A549 (cell line): ENCODE measurements at regions not wholly inside any gene's neighbourhood (a gene's known extent, or its start where the extent isn't known, plus 50 kb on each side); places are given as distances from the start of the nearest gene placed in this dataset.

Experiments used
- ATAC-seq, 2 experiments: fragments of 200-7000 bp in 1 of 2; fragments of >200 bp in 1 of 2; cut with Nextera tagmentation in 1 of 2; cut with Tn5 transposase in 1 of 2; 3 replicates each; pipeline versions ENCODE4 v1.8.0 to v1.9.1; 2018 to 2020; ENCODE audit warnings: mild to moderate bottlenecking in 1 of 2, moderate library complexity in 1 of 2
- CTCF ChIA-PET: fragments of 300-600 bp; sonication (Branson Sonifier 250); formaldehyde crosslinking; extraction: SDS; loops from one replicate; lab custom pipeline; 2021; ENCODE audit warnings: antibody characterized with exemption, inconsistent platforms; lab: Yijun Ruan, JAX
- POLR2A ChIA-PET: fragments of 350-600 bp; formaldehyde crosslinking; extraction: SDS; loops from one replicate; lab custom pipeline; 2021; ENCODE audit warnings: antibody characterized with exemption, inconsistent platforms; lab: Yijun Ruan, JAX
- DNase-seq, 2 experiments: peaks; one replicate each; pipeline versions ENCODE4 v3.0.0 to v3.0.0-alpha.2; 2011 to 2016; ENCODE audit warnings: low read depth in 1 of 2, low spot score in 1 of 2
- FAIRE-seq: peaks from 2 replicates; lab custom pipeline; 2011; peaks lifted over from hg19 to GRCh38; lab: Jason Lieb, UNC
- H3K27ac ChIP-seq, 2 experiments: fragments of >200 bp; sonication (Bioruptor Twin); formaldehyde crosslinking; 3 replicates each; pipeline ENCODE4 v1.5.1; 2016 to 2017
- H3K4me1 ChIP-seq: fragments of >200 bp; sonication (Bioruptor Twin); formaldehyde crosslinking; 3 replicates; pipeline ENCODE4 v1.6.1; 2016
- H3K4me2 ChIP-seq: fragments of >200 bp; sonication (Bioruptor Twin); formaldehyde crosslinking; 3 replicates; pipeline ENCODE4 v1.6.1; 2016
- H3K4me3 ChIP-seq: fragments of >200 bp; sonication (Bioruptor Twin); formaldehyde crosslinking; 3 replicates; pipeline ENCODE4 v1.5.1; 2016
- H3K9me3 ChIP-seq: fragments of >200 bp; sonication (Bioruptor Twin); formaldehyde crosslinking; 3 replicates; pipeline ENCODE4 v1.6.1; 2016
- CEBPB ChIP-seq, 2 experiments: fragments of >200 bp in 1 of 2; sonication (Bioruptor Twin) in 1 of 2; formaldehyde crosslinking in 1 of 2; IDR thresholded peaks; 2 replicates each; pipeline ENCODE4 v1.6.1; 2012 to 2016
- CHD2 ChIP-seq: fragments of 150-350 bp; IDR thresholded peaks from 2 replicates; pipeline ENCODE4 v1.6.1; 2014; ENCODE audit warnings: low read length; ENCODE audit not compliant: partially characterized antibody
- EHF ChIP-seq: fragments of 250-450 bp; sonication (Bioruptor Pico); IDR thresholded peaks from 2 replicates; pipeline ENCODE4 v1.5.0; 2020; ENCODE audit warnings: mild to moderate bottlenecking
- EHMT2 ChIP-seq: fragments of 200-600 bp; sonication (generic); IDR thresholded peaks from 2 replicates; pipeline ENCODE4 v1.6.1; 2016; ENCODE audit warnings: antibody characterized with exemption, low read depth, mild to moderate bottlenecking, moderate library complexity
- HOXB13 ChIP-seq: fragments of 250-450 bp; sonication (Bioruptor Pico); IDR thresholded peaks from 2 replicates; pipeline ENCODE4 v1.5.0; 2020; ENCODE audit warnings: low read depth, mild to moderate bottlenecking, moderate library complexity
- KDM1A ChIP-seq: fragments of 200-600 bp; sonication (generic); IDR thresholded peaks from 2 replicates; pipeline ENCODE4 v1.6.1; 2016; ENCODE audit warnings: low read depth, mild to moderate bottlenecking
- MAFK ChIP-seq: fragments of 450-650 bp; IDR thresholded peaks from 2 replicates; pipeline ENCODE4 v1.6.1; 2014; ENCODE audit not compliant: partially characterized antibody
- NR3C1 ChIP-seq: fragments of >200 bp; sonication (Bioruptor Twin); formaldehyde crosslinking; IDR thresholded peaks from 3 replicates; pipeline ENCODE4 v1.6.1; 2017
- POLR2A ChIP-seq: IDR thresholded peaks from 2 replicates; pipeline ENCODE4 v1.6.1; 2012; ENCODE audit warnings: mild to moderate bottlenecking, low read length
- POLR2AphosphoS2 ChIP-seq: conservative IDR thresholded peaks from 2 replicates; pipeline ENCODE4 v1.6.1; 2012; ENCODE audit warnings: low read length, improper control_type of control experiment, inconsistent platforms
- RAD21 ChIP-seq, 2 experiments: fragments of >200 bp in 1 of 2; sonication (Bioruptor Twin) in 1 of 2; formaldehyde crosslinking in 1 of 2; IDR thresholded peaks in 1 of 2; conservative IDR thresholded peaks in 1 of 2; 2 replicates in 1 of 2; 3 replicates in 1 of 2; pipeline ENCODE4 v1.6.1; 2012 to 2018; ENCODE audit warnings: inconsistent platforms in 1 of 2
- RNF2 ChIP-seq: fragments of 200-600 bp; sonication (generic); IDR thresholded peaks from 2 replicates; pipeline ENCODE4 v1.6.1; 2016; ENCODE audit warnings: low read depth, mild to moderate bottlenecking, antibody characterized with exemption, moderate library complexity, borderline replicate concordance
- SMC3 ChIP-seq: fragments of >200 bp; sonication (Bioruptor Twin); formaldehyde crosslinking; IDR thresholded peaks from 3 replicates; pipeline ENCODE4 v1.6.1; 2018; ENCODE audit warnings: inconsistent platforms
- ZNF302 ChIP-seq: fragments of 250-450 bp; sonication (Bioruptor Pico); IDR thresholded peaks from 2 replicates; pipeline ENCODE4 v1.9.0; 2021; ENCODE audit warnings: inconsistent platforms, mild to moderate bottlenecking, moderate library complexity
- whole genome bisulfite sequencing: methylation state at CpG from one replicate; pipeline ENCODE4 v1.1.6; 2017; ENCODE audit errors: missing lambda C conversion rate; 5-methylcytosine and 5-hydroxymethylcytosine counted together
- TF ChIP-seq, protein P1 (sequence below): fragments of >200 bp; sonication (Bioruptor Twin); formaldehyde crosslinking; IDR thresholded peaks from 3 replicates; pipeline ENCODE4 v1.5.1; 2016
- TF ChIP-seq, protein P2 (sequence below): fragments of 150-350 bp; IDR thresholded peaks from 2 replicates; pipeline ENCODE4 v1.6.1; 2014; ENCODE audit warnings: low read depth, mild to moderate bottlenecking, low read length
- TF ChIP-seq, protein P3 (sequence below): fragments of 250-450 bp; sonication (Bioruptor Pico); IDR thresholded peaks from 2 replicates; pipeline ENCODE4 v1.5.0; 2020; ENCODE audit warnings: low read depth, mild to moderate bottlenecking, moderate library complexity
- TF ChIP-seq, protein P4 (sequence below): fragments of >200 bp; sonication (Bioruptor Twin); formaldehyde crosslinking; IDR thresholded peaks from 3 replicates; pipeline ENCODE4 v1.6.1; 2016
- TF ChIP-seq, protein P5 (sequence below): IDR thresholded peaks from 2 replicates; pipeline ENCODE4 v1.6.1; 2012
- TF ChIP-seq, protein P6 (sequence below): fragments of 200-600 bp; sonication (generic); IDR thresholded peaks from 2 replicates; pipeline ENCODE4 v1.6.1; 2016; ENCODE audit warnings: antibody characterized with exemption, mild to moderate bottlenecking, moderate library complexity

DNA sequence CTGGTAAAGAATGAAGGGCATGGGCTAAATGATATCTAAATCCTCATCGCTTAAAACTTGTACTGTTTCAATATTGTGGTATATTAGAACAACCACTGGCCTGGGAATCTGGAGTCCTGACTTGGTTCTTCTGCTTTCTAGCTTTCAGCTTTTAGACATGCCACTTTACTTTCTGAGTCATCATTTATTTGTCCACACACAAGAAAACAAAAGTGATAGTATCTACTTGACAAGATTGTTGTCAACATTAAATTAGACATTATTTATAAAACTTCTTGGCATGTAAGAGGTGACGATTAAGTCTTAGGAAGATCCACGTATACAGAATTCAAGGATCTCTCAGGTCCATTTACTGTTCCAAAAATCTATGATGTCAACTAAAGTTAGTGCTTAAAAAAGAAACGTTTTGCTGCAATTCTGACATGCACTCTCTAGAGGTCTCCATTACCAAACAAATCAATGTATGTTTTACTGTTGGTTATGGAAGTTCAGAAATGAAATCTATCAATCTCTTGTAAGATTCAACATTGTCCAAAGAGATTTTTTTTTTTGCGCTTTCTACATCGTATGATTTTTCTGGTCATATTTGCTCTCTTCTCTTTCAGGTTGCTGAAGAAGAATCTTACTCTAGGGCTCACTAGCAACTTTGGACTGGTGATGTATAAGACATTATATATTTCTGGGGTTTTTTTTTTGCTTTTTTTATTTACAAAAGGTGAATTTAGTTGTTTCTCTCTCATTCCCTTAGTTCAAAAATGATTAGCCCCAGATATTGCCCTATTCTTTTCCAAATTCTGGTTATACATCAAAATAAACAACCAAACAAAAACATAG is 53.6 kb upstream of the DYNC1I1 start:
- no peak overlapping the region for H3K4me3 ChIP-seq
- 29% methylated on average over 6 of the region's 6 CpGs for WGBS
- TF ChIP-seq MAFK (peak; percentile 54), RAD21 (conservative IDR thresholded peaks at IDR 0.05 in 1 of 2, IDR thresholded peaks at IDR 0.05 in 1 of 2) (peak; percentile 69 to 73), SMC3 (0 out of 3 replicates have a peak, but pooled peaks have one; percentile 32)
- TF ChIP-seq, protein P1, sequence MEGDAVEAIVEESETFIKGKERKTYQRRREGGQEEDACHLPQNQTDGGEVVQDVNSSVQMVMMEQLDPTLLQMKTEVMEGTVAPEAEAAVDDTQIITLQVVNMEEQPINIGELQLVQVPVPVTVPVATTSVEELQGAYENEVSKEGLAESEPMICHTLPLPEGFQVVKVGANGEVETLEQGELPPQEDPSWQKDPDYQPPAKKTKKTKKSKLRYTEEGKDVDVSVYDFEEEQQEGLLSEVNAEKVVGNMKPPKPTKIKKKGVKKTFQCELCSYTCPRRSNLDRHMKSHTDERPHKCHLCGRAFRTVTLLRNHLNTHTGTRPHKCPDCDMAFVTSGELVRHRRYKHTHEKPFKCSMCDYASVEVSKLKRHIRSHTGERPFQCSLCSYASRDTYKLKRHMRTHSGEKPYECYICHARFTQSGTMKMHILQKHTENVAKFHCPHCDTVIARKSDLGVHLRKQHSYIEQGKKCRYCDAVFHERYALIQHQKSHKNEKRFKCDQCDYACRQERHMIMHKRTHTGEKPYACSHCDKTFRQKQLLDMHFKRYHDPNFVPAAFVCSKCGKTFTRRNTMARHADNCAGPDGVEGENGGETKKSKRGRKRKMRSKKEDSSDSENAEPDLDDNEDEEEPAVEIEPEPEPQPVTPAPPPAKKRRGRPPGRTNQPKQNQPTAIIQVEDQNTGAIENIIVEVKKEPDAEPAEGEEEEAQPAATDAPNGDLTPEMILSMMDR = peak; percentile 65
- TF ChIP-seq, protein P2, sequence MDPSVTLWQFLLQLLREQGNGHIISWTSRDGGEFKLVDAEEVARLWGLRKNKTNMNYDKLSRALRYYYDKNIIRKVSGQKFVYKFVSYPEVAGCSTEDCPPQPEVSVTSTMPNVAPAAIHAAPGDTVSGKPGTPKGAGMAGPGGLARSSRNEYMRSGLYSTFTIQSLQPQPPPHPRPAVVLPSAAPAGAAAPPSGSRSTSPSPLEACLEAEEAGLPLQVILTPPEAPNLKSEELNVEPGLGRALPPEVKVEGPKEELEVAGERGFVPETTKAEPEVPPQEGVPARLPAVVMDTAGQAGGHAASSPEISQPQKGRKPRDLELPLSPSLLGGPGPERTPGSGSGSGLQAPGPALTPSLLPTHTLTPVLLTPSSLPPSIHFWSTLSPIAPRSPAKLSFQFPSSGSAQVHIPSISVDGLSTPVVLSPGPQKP = no peak
- ChIA-PET POLR2A (no interaction called here), CTCF (interaction anchor here (0.8 to 2.8 kb wide), 6 partner anchors 27 to 204 kb away, joined by 3 to 13 read pairs (median 4); no protein-coding TSS in a partner anchor)
- FAIRE-seq = peak; percentile 28
- H3K9me3 ChIP-seq = no peaks in the 10 kb centered on the region
- H3K4me1 ChIP-seq = no peaks in the 10 kb centered on the region
- H3K27ac ChIP-seq = no peak overlapping the region
- DNase-seq = peak; percentile 21 to 30
- ATAC-seq = peak in 1 of 2 experiments; percentile 69; a peak in 3 of 6 replicates
- no peak overlapping the region for H3K4me2 ChIP-seq

DNA sequence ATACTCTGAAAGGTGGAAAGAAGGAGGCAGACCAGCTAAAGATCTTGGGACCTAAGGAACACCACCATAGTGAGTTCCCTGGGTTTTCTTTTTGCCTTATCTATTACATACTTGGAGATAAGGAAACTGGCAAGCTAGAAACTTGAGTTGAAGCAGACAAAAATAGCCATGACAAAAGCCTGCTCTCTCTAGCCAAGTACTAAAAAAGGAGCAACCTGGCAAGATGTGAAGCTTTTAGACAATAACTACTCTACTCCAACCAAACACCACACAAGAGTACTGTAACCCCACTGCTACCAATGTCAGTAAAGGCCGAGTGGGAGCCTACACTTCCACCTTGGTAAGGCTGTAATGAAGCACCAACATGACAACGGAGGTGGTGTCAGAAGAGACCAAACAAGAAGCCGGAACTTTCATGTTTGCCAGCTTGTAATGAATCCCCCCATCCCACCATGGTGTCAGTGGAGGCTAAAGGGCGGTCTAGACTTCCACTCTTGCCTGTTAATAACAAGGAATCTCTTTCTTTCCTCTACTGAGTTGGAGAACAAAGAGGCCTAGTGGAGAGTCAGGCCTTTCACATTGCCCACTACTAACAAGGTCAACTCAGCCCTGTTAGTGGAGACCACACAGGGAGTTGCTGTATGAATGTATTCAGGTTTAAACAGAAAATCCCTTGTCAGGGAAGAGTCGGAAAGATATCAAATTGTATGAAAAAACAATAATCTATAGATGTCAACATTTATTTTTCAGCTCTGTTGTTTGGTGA is 55.8 kb upstream of the DYNC1I1 start:
- CTCF ChIA-PET = interaction anchor here (0.7 to 2.8 kb wide), 5 partner anchors 9 to 511 kb away, joined by 3 to 13 read pairs (median 4); no protein-coding TSS in a partner anchor
- FAIRE-seq = no peak

More for the DNA sequence above, 55.8 kb upstream of the DYNC1I1 start:
- POLR2A ChIA-PET = no interaction called here
- no peak for DNase-seq
- WGBS = 31% methylated on average over 5 of the region's 5 CpGs
- Histone ChIP-seq H3K27ac (no peak overlapping the region), H3K4me3 (no peak overlapping the region), H3K4me1 (no peaks in the 10 kb centered on the region), H3K4me2 (no peak overlapping the region), H3K9me3 (peaks cover 4% of the 10 kb centered on the region; the same call in 1 of the 3 replicates)
- no peak for ATAC-seq
- TF ChIP-seq CHD2 = no peak
- TF ChIP-seq EHF = no peak
- TF ChIP-seq, protein P3, sequence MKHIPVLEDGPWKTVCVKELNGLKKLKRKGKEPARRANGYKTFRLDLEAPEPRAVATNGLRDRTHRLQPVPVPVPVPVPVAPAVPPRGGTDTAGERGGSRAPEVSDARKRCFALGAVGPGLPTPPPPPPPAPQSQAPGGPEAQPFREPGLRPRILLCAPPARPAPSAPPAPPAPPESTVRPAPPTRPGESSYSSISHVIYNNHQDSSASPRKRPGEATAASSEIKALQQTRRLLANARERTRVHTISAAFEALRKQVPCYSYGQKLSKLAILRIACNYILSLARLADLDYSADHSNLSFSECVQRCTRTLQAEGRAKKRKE (CRISPR knock-in tag) = no peak
- no peak for TF ChIP-seq NR3C1
- no peak for TF ChIP-seq RNF2
- TF ChIP-seq, protein P4, sequence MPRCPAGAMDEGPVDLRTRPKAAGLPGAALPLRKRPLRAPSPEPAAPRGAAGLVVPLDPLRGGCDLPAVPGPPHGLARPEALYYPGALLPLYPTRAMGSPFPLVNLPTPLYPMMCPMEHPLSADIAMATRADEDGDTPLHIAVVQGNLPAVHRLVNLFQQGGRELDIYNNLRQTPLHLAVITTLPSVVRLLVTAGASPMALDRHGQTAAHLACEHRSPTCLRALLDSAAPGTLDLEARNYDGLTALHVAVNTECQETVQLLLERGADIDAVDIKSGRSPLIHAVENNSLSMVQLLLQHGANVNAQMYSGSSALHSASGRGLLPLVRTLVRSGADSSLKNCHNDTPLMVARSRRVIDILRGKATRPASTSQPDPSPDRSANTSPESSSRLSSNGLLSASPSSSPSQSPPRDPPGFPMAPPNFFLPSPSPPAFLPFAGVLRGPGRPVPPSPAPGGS = no peak
- TF ChIP-seq POLR2AphosphoS2 = no peak
- TF ChIP-seq KDM1A = no peak
- no peak for TF ChIP-seq ZNF302
- TF ChIP-seq CEBPB (IDR thresholded peaks at IDR 0.05) = no peak
- TF ChIP-seq POLR2A = no peak
- TF ChIP-seq, protein P5, sequence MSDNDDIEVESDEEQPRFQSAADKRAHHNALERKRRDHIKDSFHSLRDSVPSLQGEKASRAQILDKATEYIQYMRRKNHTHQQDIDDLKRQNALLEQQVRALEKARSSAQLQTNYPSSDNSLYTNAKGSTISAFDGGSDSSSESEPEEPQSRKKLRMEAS = no peak
- TF ChIP-seq EHMT2 = no peak
- no peak for TF ChIP-seq HOXB13
- TF ChIP-seq, protein P6, sequence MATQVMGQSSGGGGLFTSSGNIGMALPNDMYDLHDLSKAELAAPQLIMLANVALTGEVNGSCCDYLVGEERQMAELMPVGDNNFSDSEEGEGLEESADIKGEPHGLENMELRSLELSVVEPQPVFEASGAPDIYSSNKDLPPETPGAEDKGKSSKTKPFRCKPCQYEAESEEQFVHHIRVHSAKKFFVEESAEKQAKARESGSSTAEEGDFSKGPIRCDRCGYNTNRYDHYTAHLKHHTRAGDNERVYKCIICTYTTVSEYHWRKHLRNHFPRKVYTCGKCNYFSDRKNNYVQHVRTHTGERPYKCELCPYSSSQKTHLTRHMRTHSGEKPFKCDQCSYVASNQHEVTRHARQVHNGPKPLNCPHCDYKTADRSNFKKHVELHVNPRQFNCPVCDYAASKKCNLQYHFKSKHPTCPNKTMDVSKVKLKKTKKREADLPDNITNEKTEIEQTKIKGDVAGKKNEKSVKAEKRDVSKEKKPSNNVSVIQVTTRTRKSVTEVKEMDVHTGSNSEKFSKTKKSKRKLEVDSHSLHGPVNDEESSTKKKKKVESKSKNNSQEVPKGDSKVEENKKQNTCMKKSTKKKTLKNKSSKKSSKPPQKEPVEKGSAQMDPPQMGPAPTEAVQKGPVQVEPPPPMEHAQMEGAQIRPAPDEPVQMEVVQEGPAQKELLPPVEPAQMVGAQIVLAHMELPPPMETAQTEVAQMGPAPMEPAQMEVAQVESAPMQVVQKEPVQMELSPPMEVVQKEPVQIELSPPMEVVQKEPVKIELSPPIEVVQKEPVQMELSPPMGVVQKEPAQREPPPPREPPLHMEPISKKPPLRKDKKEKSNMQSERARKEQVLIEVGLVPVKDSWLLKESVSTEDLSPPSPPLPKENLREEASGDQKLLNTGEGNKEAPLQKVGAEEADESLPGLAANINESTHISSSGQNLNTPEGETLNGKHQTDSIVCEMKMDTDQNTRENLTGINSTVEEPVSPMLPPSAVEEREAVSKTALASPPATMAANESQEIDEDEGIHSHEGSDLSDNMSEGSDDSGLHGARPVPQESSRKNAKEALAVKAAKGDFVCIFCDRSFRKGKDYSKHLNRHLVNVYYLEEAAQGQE = no peak
